PC-9 (cell line): ENCODE measurements at regions not wholly inside any gene's neighbourhood (a gene's known extent, or its start where the extent isn't known, plus 50 kb on each side); places are given as distances from the start of the nearest gene placed in this dataset.
"Not testable (repeated sequence)": the region's sequence is repeated elsewhere in the genome, so short reads cannot be mapped to it uniquely, and the experiment has no call there.

Experiments used
- EZH2 ChIP-seq: fragments of 200-600 bp; sonication (generic); IDR thresholded peaks from 2 replicates; pipeline ENCODE4 v1.8.0; 2017; ENCODE audit warnings: antibody characterized with exemption, low read depth
- TF ChIP-seq, protein P1 (sequence below): fragments of 200-600 bp; sonication (generic); conservative IDR thresholded peaks from 2 replicates; pipeline ENCODE4 v1.6.1; 2017; ENCODE audit warnings: mixed run types, antibody characterized with exemption, mild to moderate bottlenecking, moderate library complexity

DNA sequence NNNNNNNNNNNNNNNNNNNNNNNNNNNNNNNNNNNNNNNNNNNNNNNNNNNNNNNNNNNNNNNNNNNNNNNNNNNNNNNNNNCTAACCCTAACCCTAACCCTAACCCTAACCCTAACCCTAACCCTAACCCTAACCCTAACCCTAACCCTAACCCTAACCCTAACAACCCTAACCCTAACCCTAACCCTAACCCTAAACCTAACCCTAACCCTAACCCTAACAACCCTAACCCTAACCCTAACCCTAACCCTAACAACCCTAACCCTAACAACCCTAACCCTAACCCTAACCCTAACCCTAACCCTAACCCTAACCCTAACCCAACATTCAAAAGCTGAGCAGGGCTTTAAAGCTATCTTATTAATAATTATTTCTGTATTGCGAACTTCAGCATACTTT lies 182.5 kb upstream of the FAM20C start:
- TF ChIP-seq, protein P1, sequence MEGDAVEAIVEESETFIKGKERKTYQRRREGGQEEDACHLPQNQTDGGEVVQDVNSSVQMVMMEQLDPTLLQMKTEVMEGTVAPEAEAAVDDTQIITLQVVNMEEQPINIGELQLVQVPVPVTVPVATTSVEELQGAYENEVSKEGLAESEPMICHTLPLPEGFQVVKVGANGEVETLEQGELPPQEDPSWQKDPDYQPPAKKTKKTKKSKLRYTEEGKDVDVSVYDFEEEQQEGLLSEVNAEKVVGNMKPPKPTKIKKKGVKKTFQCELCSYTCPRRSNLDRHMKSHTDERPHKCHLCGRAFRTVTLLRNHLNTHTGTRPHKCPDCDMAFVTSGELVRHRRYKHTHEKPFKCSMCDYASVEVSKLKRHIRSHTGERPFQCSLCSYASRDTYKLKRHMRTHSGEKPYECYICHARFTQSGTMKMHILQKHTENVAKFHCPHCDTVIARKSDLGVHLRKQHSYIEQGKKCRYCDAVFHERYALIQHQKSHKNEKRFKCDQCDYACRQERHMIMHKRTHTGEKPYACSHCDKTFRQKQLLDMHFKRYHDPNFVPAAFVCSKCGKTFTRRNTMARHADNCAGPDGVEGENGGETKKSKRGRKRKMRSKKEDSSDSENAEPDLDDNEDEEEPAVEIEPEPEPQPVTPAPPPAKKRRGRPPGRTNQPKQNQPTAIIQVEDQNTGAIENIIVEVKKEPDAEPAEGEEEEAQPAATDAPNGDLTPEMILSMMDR: not testable (repeated sequence)
- TF ChIP-seq EZH2: not testable (repeated sequence)
